ENCODE measurements at regions not wholly inside any gene's neighbourhood (a gene's known extent, or its start where the extent isn't known, plus 50 kb on each side); places are given as distances from the start of the nearest gene placed in this dataset.
"Not testable (repeated sequence)": the region's sequence is repeated elsewhere in the genome, so short reads cannot be mapped to it uniquely, and the experiment has no call there.

DNA sequence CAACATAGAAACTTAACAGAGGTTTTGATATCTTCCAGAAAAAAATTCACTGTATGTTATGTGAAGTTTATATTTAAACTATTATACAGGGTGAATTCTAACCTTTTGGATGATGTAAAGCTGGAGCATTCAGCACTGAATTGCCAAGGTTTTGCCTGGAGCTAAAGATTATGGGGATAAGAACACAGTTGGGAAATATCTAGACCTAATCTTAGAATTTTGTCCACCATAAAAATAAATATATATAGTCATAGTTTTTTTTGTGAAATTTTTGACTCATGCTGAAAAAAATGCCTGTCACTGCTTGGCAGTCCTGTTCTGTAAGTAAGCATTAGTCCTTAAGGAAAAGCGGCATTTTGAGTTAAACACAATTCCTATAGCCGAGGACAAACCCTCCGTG is 339.3 kb upstream of the TMEFF2 start:
- H3K27ac ChIP-seq = no peak overlapping the region
- H3K27me3 ChIP-seq = no peaks in the 10 kb centered on the region
- DNase-seq (ENCODE audit: low read depth in 1 of 2, low spot score in 1 of 2) = no peak
- no peaks in the 10 kb centered on the region for H3K4me1 ChIP-seq (ENCODE audit: low read depth)
- H3K36me3 ChIP-seq = no peaks in the 10 kb centered on the region
- TF ChIP-seq, protein P1, sequence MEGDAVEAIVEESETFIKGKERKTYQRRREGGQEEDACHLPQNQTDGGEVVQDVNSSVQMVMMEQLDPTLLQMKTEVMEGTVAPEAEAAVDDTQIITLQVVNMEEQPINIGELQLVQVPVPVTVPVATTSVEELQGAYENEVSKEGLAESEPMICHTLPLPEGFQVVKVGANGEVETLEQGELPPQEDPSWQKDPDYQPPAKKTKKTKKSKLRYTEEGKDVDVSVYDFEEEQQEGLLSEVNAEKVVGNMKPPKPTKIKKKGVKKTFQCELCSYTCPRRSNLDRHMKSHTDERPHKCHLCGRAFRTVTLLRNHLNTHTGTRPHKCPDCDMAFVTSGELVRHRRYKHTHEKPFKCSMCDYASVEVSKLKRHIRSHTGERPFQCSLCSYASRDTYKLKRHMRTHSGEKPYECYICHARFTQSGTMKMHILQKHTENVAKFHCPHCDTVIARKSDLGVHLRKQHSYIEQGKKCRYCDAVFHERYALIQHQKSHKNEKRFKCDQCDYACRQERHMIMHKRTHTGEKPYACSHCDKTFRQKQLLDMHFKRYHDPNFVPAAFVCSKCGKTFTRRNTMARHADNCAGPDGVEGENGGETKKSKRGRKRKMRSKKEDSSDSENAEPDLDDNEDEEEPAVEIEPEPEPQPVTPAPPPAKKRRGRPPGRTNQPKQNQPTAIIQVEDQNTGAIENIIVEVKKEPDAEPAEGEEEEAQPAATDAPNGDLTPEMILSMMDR (IDR thresholded peaks at IDR 0.05; ENCODE audit: low read depth, low read length) = no peak
- H3K9me3 ChIP-seq (ENCODE audit: low read depth) = peaks cover 3% of the 10 kb centered on the region
- H3K4me3 ChIP-seq = no peak overlapping the region

GRCh38 chr2:192524642-192525251 is 330.0 kb upstream of the TMEFF2 start:
- not testable (repeated sequence) for H3K4me3 ChIP-seq; DNase-seq (ENCODE audit: low read depth in 1 of 2, low spot score in 1 of 2); H3K27ac ChIP-seq

DNA sequence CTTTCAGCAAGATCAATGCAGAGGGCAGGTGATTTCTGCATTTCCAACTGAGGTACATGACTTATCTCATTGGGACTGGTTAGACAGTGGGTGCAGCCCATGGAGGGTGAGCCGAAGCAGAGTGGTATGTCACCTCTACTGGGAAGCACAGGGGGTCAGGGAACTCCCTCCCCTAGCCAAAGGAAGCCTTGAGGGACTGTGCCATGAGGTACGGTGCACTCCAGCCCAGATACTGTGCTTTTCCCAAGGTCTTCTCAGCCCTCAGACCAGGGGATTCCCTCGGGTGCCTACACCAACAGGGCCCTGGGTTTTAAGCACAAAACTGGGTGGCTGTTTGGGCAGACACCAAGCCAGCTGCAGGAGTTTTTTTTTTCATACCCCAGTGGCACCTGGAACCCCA is 329.5 kb upstream of the TMEFF2 start:
- not testable (repeated sequence) for H3K27ac ChIP-seq; DNase-seq (ENCODE audit: low read depth in 1 of 2, low spot score in 1 of 2); H3K4me3 ChIP-seq; H3K36me3 ChIP-seq; H3K27me3 ChIP-seq; H3K4me1 ChIP-seq (ENCODE audit: low read depth); H3K9me3 ChIP-seq (ENCODE audit: low read depth)

More at GRCh38 chr2:192524642-192525251, 330.0 kb upstream of the TMEFF2 start:
- not testable (repeated sequence) for H3K27me3 ChIP-seq; H3K9me3 ChIP-seq (ENCODE audit: low read depth); H3K36me3 ChIP-seq; H3K4me1 ChIP-seq (ENCODE audit: low read depth)

DNA sequence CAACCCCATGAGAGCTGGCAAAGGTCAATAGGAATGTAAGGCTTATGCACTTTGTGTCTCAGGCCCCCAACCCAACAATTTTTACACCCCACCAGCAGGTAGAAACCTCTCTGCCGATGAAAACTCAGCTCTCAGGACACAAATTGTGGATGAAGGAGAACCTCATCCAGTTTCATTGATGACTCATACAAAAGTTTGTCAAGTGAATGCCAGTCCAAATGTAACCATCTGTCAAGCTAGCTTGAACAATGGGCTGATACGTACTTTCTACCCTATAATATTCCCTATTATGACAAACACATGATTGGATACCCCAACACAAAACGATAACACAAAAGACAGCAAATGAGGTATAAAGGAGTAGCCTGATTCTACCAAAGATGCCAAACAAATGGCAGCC is 321.2 kb upstream of the TMEFF2 start:
- H3K36me3 ChIP-seq = no peaks in the 10 kb centered on the region
- TF ChIP-seq, protein P1 (IDR thresholded peaks at IDR 0.05; ENCODE audit: low read depth, low read length) = no peak
- no peak overlapping the region for H3K4me3 ChIP-seq
- no peaks in the 10 kb centered on the region for H3K27me3 ChIP-seq
- H3K4me1 ChIP-seq (ENCODE audit: low read depth) = no peaks in the 10 kb centered on the region
- H3K9me3 ChIP-seq (ENCODE audit: low read depth) = no peaks in the 10 kb centered on the region
- DNase-seq (ENCODE audit: low read depth in 1 of 2, low spot score in 1 of 2) = no peak
- H3K27ac ChIP-seq = no peak overlapping the region

DNA sequence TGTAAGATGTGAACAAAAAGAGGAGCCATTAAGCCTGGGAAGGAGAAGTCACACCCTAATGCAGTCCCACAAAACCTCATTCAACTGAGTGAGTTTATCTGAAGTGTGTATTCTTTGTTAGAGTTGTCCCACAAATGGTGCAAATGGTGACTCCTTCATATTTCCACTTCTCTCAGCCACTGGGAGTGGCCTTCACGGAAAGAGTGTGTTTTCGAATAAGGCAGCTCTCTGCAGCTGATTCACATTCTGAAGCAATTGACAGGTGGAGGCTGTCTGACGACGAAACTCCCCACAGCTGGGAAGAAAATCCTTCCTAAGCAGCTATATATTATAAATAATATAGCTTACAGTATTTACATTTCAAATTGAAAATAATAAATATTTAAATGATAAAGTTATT is 318.8 kb upstream of the TMEFF2 start:
- Histone ChIP-seq H3K27ac (no peak overlapping the region), H3K36me3 (no peaks in the 10 kb centered on the region), H3K9me3 (ENCODE audit: low read depth) (no peaks in the 10 kb centered on the region), H3K4me1 (ENCODE audit: low read depth) (no peaks in the 10 kb centered on the region), H3K27me3 (no peaks in the 10 kb centered on the region), H3K4me3 (no peak overlapping the region)
- TF ChIP-seq, protein P1 (IDR thresholded peaks at IDR 0.05; ENCODE audit: low read depth, low read length) = no peak
- DNase-seq (ENCODE audit: low read depth in 1 of 2, low spot score in 1 of 2) = no peak

DNA sequence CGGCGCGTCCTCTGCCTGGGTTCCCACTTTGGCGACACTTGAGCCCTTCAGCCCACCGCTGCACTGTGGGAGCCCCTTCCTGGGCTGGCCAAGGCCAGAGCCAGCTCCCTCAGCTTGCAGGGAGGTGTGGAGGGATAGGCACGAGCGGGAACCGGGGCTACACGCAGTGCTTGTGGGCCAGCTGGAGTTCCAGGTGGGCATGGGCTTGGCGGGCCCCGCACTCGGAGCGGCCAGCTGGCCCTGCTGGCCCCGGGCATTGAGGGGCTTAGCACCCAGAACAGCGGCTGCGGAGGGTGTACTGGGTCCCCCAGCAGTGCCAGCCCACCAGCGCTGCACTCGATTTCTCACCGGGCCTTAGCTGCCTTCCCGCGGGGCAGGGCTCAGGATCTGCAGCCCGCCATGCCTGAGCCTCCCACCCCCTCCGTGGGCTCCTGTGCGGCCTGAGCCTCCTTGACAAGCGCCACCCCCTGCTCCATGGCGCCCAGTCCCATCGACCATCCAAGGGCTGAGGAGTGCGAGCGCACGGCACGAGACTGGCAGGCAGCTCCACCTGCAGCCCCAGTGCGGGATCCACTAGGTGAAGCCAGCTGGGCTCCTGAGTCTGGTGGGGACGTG is 313.2 kb upstream of the TMEFF2 start:
- not testable (repeated sequence) for H3K4me1 ChIP-seq (ENCODE audit: low read depth); H3K9me3 ChIP-seq (ENCODE audit: low read depth); H3K4me3 ChIP-seq; H3K27me3 ChIP-seq; H3K27ac ChIP-seq; DNase-seq (ENCODE audit: low read depth in 1 of 2, low spot score in 1 of 2); H3K36me3 ChIP-seq

GRCh38 chr2:192500550-192501200 is 305.9 kb upstream of the TMEFF2 start:
- TF ChIP-seq, protein P1 (IDR thresholded peaks at IDR 0.05; ENCODE audit: low read depth, low read length) = no peak
- no peaks in the 10 kb centered on the region for H3K9me3 ChIP-seq (ENCODE audit: low read depth)
- no peaks in the 10 kb centered on the region for H3K36me3 ChIP-seq
- H3K27ac ChIP-seq = no peak overlapping the region
- no peaks in the 10 kb centered on the region for H3K4me1 ChIP-seq (ENCODE audit: low read depth)
- DNase-seq (ENCODE audit: low read depth in 1 of 2, low spot score in 1 of 2) = peak in 1 of 2 donors; percentile 95
- H3K27me3 ChIP-seq = no peaks in the 10 kb centered on the region
- no peak overlapping the region for H3K4me3 ChIP-seq
